AG04449 (cell line): ENCODE measurements at regions not wholly inside any gene's neighbourhood (a gene's known extent, or its start where the extent isn't known, plus 50 kb on each side); places are given as distances from the start of the nearest gene placed in this dataset.

ENCODE experiments used
- CTCF ChIA-PET: fragments of 350-600 bp; formaldehyde crosslinking; extraction: SDS; loops from one replicate; lab custom pipeline; 2021; ENCODE audit warnings: antibody characterized with exemption; lab: Yijun Ruan, JAX
- POLR2A ChIA-PET: fragments of 400-600, 350-600 bp; formaldehyde crosslinking; extraction: SDS; loops from one replicate; lab custom pipeline; 2020; ENCODE audit warnings: antibody characterized with exemption, inconsistent platforms; lab: Yijun Ruan, JAX
- DNase-seq: peaks from one replicate; pipeline ENCODE4 v3.0.0-alpha.2; 2010; ENCODE audit warnings: low read depth, low spot score
- H3K4me3 ChIP-seq: 2 replicates; pipeline ENCODE4 v1.5.1; 2011; ENCODE audit warnings: low read depth, mild to moderate bottlenecking, control low read depth, low read length
- TF ChIP-seq, protein P1 (sequence below): IDR thresholded peaks from one replicate; pipeline ENCODE4 v1.5.1; 2011; ENCODE audit warnings: mild to moderate bottlenecking, moderate library complexity, low read length, control low read depth, inconsistent platforms; ENCODE audit not compliant: insufficient read depth; ENCODE audit errors: missing control alignments

DNA sequence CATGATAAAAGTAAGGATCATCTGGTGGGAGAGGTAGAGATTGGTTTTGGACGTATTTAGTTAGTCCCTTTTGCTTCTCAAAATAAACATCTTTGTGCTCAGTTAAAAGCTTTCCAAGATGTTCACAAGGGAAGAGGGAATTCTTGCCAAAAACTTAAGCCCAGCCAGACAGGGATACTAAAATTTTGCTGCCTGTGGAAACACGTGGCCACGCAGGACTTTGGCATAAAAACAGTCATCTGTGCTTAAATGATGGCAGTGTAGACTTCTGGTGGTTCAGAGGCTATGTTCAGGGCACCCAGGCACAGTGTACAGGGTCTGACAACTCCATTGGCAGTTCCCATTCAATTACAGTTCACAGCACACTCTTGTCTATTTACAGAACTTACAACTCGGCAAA is 93.2 kb upstream of the JADE1 start:
- CTCF ChIA-PET: no interaction called here
- DNase-seq: no peak
- H3K4me3 ChIP-seq: no peak overlapping the region
- POLR2A ChIA-PET: no interaction called here
- TF ChIP-seq, protein P1, sequence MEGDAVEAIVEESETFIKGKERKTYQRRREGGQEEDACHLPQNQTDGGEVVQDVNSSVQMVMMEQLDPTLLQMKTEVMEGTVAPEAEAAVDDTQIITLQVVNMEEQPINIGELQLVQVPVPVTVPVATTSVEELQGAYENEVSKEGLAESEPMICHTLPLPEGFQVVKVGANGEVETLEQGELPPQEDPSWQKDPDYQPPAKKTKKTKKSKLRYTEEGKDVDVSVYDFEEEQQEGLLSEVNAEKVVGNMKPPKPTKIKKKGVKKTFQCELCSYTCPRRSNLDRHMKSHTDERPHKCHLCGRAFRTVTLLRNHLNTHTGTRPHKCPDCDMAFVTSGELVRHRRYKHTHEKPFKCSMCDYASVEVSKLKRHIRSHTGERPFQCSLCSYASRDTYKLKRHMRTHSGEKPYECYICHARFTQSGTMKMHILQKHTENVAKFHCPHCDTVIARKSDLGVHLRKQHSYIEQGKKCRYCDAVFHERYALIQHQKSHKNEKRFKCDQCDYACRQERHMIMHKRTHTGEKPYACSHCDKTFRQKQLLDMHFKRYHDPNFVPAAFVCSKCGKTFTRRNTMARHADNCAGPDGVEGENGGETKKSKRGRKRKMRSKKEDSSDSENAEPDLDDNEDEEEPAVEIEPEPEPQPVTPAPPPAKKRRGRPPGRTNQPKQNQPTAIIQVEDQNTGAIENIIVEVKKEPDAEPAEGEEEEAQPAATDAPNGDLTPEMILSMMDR: no peak

DNA sequence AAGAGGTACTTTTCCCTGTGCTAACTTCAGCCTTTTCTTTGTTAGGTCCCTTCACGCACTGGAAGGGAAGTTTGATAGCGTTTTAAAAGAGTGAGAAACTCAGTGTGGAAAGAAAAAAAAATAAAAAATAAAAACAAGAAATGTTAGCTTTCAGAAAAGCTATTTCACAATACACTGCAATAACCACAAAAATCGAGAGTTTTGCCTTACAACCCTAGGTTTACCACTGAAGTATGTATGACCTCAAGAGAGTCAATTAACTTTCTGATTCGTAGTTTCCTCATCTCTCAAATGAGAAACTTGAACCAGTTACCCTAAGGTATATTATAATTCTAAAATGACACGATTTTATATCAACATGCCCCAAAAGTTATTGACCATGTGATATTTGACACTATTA is 93.9 kb upstream of the JADE1 start:
- TF ChIP-seq, protein P1: no peak
- ChIA-PET POLR2A (no interaction called here), CTCF (no interaction called here)
- H3K4me3 ChIP-seq: no peak overlapping the region
- peak; percentile 45 for DNase-seq

DNA sequence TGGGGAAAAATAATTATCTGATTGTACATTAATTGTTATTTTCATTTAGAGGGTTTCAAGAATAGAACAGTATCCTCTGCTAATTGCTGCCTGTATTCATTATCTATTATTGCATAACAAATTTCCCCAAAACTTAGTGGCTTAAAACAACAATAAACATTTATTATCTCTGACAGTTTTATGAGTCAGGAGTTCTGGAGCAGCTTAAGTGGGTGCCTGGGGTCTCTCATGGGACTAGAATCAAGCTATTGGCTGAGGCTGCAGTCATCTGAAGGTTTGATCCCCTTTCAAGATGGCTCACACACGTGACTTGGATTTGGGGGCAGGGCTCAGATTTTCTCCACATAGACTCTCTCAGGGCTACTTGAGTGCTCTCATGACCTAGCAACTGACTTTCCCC is 98.1 kb upstream of the JADE1 start:
- ChIA-PET CTCF (interaction anchor here (1.2 kb wide), 1 partner anchor 20 kb away, joined by 4 read pairs; no protein-coding TSS in a partner anchor), POLR2A (no interaction called here)
- no peak for DNase-seq
- TF ChIP-seq, protein P1: no peak
- H3K4me3 ChIP-seq: no peak overlapping the region

DNA sequence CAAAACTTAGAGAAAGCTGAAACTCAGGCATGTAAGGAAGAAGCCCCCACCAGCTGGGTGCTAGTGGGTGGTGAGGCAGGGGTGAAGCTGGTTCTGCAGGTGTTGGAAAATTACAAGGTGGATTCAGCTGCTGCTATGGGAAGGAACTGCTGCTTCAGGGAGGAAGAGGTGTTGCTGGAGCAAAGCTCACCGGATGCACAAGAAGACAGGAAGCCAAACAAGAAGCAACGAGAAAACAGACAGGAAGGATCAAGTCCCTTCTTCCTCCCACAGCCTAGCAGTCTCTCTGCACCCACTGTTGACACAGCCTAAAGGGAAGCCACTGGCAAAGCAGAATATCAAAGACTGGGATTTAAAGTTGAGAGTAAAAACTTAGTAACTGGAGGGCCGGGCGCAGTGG is 100.2 kb upstream of the JADE1 start:
- TF ChIP-seq, protein P1: no peak
- POLR2A ChIA-PET: no interaction called here
- no peak for DNase-seq
- no peak overlapping the region for H3K4me3 ChIP-seq
- CTCF ChIA-PET: interaction anchor here (1.5 kb wide), 1 partner anchor 10 kb away, joined by 5 read pairs; no protein-coding TSS in a partner anchor

DNA sequence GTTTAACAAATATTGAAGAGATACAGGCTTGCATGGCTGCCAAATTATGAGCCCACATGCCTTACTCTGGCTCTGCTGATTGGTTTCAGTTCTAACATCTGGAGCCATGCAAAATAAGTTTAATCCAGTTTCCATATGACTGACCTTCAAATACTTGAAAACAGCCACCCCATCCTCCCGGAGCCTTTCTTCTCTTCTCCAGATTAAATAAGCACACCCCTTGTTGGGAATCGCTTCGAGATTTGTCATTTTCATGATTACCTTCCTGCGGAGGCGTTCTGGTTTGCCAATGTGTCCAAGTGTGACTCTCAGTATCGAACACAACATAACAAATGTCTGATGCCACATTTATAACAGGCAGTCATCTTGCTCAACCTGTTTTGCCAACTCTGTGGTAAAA is 101.6 kb upstream of the JADE1 start:
- TF ChIP-seq, protein P1: no peak
- no peak for DNase-seq
- 0 out of 2 replicates have a peak overlapping the region, but pooled peaks have one; percentile 12 for H3K4me3 ChIP-seq
- ChIA-PET POLR2A (no interaction called here), CTCF (no interaction called here)

DNA sequence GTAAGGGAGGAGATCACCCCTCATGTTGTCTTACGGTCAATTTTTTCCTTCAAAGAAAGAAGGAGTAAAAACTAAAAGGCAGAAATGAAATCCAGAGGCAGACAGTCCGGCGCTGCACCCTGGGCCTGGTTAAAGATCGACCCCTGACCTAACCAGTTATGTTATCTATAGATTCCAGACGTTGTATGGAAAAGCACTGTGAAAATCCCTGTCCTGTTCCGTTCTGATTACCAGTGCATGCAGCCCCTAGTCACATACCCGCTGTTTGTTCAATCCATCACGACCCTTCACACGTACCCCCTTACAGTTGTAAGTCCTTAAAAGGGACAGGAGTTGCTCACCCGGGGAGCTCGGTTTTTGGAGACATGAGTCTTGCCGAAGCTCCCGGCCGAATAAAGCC is 105.6 kb upstream of the JADE1 start:
- POLR2A ChIA-PET: interaction anchor here (0.6 kb wide), 1 partner anchor 102 kb away, joined by 4 read pairs; no protein-coding TSS in a partner anchor
- no peak for DNase-seq
- H3K4me3 ChIP-seq: no peak overlapping the region
- CTCF ChIA-PET: no interaction called here
- TF ChIP-seq, protein P1: no peak
